ENCODE measurements at regions not wholly inside any gene's neighbourhood (a gene's known extent, or its start where the extent isn't known, plus 50 kb on each side); places are given as distances from the start of the nearest gene placed in this dataset.

DNA sequence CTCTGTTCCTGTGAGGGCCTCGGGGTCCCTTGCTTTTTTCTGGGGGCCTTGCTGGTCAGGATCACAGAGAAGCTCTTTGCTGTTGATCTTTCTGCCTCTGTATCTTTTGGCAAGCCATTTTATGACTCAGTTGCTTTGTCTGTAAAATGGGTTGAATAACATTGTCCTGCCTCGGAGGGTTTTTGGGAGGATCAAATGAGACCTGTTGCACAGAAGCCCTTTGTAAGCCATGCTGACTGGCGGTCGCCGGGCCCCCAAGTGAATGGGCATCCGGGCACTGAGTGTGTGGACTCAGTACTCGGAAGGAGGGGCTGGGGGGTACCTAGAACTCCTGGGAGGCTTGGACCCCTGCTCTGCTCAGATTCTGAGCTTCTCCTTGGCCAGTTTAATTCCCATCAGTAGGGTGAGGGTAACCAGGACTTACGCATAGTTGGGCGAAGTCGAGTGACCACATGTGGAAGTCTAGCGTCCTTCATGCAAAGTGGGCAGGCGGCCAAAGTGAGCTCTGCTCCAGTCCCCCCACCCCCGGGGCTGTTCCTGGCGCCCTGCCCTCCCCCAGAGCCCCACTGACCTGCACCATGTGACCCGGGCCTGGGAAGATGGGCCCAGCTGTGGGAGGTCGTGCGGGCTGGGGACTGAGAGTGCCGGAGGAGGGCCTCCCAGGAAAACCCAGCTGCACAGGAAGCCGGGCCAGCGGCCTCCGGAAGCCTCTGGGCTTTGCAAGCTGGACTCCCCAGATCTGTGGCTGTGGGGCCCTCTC is 284.0 kb downstream of the SEC14L1 start:
- Mint-ChIP-seq H3K27ac (no peak overlapping the region), H3K36me3 (ENCODE audit: low read depth) (no peaks in the 10 kb centered on the region), H3K9me3 (no peaks in the 10 kb centered on the region), H3K4me3 (no peak overlapping the region), H3K27me3 (ENCODE audit: low read depth, poor library complexity) (no peaks in the 10 kb centered on the region), H3K4me1 (peaks cover 90% of the 10 kb centered on the region)
- DNase-seq, result peak; percentile 49
- TF ChIP-seq, protein P1, sequence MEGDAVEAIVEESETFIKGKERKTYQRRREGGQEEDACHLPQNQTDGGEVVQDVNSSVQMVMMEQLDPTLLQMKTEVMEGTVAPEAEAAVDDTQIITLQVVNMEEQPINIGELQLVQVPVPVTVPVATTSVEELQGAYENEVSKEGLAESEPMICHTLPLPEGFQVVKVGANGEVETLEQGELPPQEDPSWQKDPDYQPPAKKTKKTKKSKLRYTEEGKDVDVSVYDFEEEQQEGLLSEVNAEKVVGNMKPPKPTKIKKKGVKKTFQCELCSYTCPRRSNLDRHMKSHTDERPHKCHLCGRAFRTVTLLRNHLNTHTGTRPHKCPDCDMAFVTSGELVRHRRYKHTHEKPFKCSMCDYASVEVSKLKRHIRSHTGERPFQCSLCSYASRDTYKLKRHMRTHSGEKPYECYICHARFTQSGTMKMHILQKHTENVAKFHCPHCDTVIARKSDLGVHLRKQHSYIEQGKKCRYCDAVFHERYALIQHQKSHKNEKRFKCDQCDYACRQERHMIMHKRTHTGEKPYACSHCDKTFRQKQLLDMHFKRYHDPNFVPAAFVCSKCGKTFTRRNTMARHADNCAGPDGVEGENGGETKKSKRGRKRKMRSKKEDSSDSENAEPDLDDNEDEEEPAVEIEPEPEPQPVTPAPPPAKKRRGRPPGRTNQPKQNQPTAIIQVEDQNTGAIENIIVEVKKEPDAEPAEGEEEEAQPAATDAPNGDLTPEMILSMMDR (IDR thresholded peaks at IDR 0.05), result no peak

DNA sequence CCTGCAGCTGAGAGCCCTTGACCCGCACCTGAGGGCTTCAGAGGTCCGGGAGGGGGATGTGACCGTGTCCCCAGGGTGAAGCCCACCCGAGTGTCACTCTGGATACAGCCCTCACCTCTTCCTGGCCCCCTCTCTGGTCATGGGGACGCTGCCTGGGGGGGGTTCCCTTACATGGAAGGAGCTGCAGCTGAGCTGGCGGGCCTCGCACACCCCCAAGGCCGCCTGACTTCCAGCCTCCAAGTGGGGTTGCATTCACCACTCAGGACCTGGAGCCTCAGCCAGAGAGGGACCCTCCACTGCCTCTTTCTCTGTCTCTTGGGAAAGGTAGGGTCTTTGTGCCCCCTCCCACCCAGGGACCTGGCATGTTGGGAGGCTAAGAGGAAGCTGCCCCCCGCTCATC is 284.6 kb downstream of the SEC14L1 start:
- no peak overlapping the region for H3K4me3 Mint-ChIP-seq
- TF ChIP-seq, protein P1 (IDR thresholded peaks at IDR 0.05), result no peak
- no peaks in the 10 kb centered on the region for H3K9me3 Mint-ChIP-seq
- no peaks in the 10 kb centered on the region for H3K36me3 Mint-ChIP-seq (ENCODE audit: low read depth)
- no peak for DNase-seq
- peaks cover under 1% of the 10 kb centered on the region for H3K27me3 Mint-ChIP-seq (ENCODE audit: low read depth, poor library complexity)
- H3K4me1 Mint-ChIP-seq, result peaks cover 90% of the 10 kb centered on the region
- peak overlapping the region; percentile 54 for H3K27ac Mint-ChIP-seq

DNA sequence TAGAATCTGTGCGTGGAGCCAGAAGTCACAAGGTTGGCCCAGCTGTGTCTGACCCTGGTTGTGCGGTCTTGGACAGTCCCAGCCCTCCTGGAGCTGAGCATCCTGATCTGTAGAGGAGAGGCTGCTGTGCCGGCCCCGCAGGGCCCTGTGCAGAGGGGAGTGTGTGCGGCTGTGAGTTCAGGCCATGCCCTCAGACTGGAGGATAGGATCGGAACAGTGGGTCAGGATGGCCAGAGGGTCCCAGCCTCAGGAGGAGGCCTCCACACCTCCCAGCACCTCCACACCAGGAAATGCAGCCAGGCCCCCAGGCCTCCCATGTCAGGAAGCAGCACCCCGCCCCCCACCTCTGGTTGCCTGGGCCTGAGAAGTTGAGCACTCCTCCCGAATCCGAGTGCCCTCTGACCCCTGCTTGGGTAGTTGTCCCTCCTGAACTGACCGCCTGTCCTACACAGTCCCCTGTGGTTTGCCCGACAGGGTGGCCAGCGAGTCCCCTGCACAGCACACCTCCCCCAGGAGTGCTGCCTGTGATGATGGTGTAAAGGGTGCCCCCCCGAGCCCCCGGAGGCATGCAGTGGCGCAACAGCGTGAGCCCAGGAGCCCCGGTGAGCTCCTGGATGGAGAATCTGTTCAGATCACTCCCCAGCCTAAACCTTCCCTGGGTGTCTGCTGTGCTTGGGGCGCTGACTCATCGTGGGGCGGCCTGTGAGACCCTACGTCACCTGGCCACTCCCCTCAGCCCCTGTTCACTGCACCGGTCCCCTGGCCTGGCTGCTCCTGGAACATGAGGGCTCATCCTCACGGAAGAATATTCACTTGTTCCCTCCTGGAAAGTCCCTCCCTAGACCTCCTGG is 285.2 kb downstream of the SEC14L1 start:
- TF ChIP-seq, protein P1 (IDR thresholded peaks at IDR 0.05), result no peak
- peak overlapping the region; percentile 5 for H3K4me3 Mint-ChIP-seq
- peaks cover 90% of the 10 kb centered on the region for H3K4me1 Mint-ChIP-seq
- no peaks in the 10 kb centered on the region for H3K9me3 Mint-ChIP-seq
- no peak for DNase-seq
- H3K27ac Mint-ChIP-seq, result peak overlapping the region; percentile 54
- peaks cover 4% of the 10 kb centered on the region for H3K27me3 Mint-ChIP-seq (ENCODE audit: low read depth, poor library complexity)
- H3K36me3 Mint-ChIP-seq (ENCODE audit: low read depth), result no peaks in the 10 kb centered on the region

DNA sequence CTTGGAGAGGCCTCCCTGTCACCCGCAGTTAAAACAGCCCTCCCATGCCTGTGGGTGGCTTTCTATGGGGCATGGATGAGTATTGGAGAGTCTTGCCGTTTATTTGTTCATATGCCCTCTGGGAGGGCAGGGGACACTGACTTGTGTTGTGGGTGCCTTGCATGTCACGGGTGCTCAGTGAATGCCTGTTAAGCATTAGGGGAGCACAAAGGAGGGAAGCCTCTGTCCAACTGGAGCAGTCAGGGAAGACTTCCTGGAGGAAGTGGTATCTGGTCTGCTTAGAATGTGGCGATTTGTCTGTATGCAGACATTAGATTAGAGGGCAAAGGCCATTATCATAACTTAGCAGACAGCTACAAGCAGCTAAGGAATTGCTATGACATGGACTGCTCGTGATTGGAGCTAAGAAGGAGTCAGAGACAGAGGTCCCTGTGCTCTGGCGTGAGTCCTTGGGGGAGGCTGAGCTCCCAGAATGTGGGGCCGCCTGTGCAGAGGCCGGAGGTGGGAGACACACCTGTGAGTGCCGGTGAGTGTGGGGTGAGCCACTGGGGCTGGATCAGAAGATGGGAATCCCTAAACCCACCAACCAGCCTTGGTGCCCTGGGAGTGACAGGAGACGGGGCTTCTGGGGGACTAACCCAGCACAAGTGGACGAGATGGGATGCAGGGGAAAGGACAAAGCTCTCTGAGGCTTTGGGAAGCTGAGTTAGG is 286.1 kb downstream of the SEC14L1 start:
- H3K36me3 Mint-ChIP-seq (ENCODE audit: low read depth), result no peaks in the 10 kb centered on the region
- H3K9me3 Mint-ChIP-seq, result no peaks in the 10 kb centered on the region
- peaks cover 83% of the 10 kb centered on the region for H3K4me1 Mint-ChIP-seq
- peaks cover 4% of the 10 kb centered on the region for H3K27me3 Mint-ChIP-seq (ENCODE audit: low read depth, poor library complexity)
- TF ChIP-seq, protein P1 (IDR thresholded peaks at IDR 0.05), result no peak
- H3K4me3 Mint-ChIP-seq, result no peak overlapping the region
- peak overlapping the region; percentile 92 for H3K27ac Mint-ChIP-seq
- DNase-seq, result no peak

DNA sequence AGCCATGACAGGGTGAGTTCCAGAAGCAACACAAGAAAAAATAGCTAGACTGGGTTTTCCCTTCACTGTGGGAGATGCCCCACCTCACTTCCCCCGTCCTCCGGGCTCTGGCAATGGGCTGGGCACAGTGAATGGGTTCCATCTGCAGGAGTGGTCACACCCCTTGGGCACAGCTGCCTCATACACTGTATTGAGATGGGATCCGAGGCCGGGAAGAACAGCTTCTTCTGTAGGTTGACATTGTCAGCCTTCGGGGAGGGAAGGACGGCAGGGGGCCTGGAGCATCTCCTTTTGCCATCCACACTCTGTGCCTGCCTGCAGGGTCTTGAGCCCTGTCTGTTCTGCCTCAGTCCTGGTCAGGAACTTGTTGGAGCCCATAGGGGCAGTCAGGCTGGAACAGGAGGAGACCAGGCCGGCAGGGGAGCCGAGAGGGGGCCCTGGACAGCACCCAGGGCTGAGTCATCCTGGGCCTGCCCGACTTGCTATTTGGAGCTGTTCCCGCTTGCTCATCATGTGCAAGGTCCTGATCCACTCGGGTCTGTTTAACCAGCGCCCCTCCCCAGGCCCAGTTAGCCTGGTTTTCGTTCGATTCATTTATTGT is 286.7 kb downstream of the SEC14L1 start:
- Mint-ChIP-seq H3K27me3 (ENCODE audit: low read depth, poor library complexity) (peaks cover 4% of the 10 kb centered on the region), H3K36me3 (ENCODE audit: low read depth) (no peaks in the 10 kb centered on the region), H3K4me3 (no peak overlapping the region), H3K9me3 (no peaks in the 10 kb centered on the region), H3K27ac (peak overlapping the region; percentile 92), H3K4me1 (peaks cover 83% of the 10 kb centered on the region)
- TF ChIP-seq, protein P1 (IDR thresholded peaks at IDR 0.05), result no peak
- DNase-seq, result no peak
